NCI-H1105 (cell line): ENCODE measurements at regions not wholly inside any gene's neighbourhood (a gene's known extent, or its start where the extent isn't known, plus 50 kb on each side); places are given as distances from the start of the nearest gene placed in this dataset.

ENCODE experiments used
- DNase-seq: peaks from one replicate; lab custom pipeline; 2025; lab: John Stamatoyannopoulos, UW

GRCh38 chr10:8485032-8485431 is 430.5 kb downstream of the GATA3 start:
- DNase-seq, result no peak

DNA sequence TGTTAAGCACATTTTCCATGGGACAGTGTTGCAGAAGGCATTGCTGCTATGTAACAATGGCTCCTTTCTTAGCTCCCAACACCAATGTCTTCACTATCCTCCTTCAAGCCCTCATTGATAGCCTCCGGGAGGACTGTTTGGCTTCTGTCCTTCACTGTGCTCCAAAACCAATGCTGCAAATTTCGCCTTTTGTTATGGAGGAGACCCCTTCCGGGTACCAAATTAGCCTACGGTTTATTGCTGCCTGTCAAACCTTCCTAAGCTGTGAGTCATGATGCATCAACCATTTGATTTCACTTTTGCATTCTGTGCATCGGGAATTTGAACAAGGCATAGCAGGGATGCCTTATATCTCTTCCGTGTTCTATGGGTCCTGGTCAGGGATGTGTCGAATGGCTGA is 432.9 kb downstream of the GATA3 start:
- no peak for DNase-seq

DNA sequence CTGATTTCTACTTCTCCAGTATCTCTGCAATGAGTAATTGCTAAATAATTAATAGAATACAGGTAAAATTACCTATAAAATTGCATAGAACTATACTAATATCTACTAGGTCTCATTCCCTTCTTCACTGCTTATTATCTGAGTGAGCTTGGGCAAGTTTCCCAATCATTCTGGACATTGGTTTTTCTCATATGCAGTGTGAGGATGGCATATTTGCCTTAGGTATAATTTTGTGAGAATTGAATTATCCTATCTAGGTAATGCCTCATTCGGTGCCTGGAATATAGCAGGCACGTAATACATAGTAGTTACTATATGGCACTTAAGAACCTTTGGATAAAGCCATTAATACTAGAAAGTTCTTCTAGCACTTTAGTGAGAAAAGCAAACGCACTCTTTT is 434.7 kb downstream of the GATA3 start:
- DNase-seq, result no peak

DNA sequence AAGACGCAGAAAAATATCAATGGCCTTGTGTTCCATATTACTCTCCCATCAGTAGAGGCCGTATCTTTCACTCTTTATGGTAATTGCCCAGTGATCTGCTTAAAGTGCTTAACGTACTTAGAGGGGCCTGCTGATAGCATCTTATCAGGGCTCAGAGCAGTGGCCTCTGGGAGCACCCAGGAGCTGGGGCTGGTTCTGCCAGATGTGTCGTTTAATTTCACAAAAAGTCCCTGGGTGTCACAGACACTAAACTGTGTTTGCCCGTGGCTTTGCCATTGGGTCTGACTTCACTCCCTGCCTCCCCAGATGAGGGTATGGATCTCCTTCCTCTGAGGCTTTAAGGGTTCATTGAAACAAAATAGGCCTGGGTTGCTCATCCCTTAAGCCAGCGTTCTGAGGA is 435.3 kb downstream of the GATA3 start:
- DNase-seq, result no peak

DNA sequence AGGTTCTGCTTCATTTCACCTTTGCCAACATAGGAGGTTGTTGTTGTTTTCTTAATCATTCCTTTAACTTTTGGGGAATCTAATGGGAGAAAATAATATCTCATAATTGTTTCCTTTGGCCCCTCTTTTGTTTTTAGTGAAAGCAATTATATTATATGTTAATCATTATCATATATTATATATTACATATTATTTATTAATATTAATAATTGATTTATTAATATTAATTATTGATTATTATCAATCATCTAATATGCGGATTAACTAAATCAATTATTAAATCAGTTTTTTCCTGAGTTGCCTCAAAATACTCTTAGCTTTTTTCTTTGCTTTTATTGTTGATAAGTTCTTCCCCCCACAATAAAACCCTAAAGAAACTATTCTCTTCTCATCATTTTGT is 443.8 kb downstream of the GATA3 start:
- no peak for DNase-seq

GRCh38 chr10:8498881-8499280 is 444.4 kb downstream of the GATA3 start:
- DNase-seq, result no peak

GRCh38 chr10:8499312-8499711 is 444.8 kb downstream of the GATA3 start:
- DNase-seq, result no peak

- DNase-seq, result no peak
These were observed 445.4 kb downstream of the GATA3 start for GRCh38 chr10:8499752-8500390.

DNA sequence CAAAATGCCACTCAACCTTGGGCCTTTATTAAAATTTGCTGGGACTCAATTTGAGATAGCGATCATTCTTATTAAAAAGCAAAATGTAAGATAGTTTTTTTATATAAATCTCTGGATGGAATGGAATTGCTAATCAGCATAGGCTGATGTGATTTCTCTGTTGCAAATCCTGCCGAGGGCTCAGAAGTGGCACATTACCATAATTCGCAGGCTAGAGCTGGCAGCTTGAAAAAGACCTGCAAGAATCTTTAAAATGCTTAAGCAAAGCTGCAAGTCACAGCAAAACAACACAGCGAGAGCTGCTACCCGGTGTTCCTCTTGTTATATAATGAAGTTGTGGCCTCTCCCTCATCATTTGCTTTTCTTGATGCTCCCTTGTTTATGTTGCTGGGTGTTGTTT is 448.1 kb downstream of the GATA3 start:
- DNase-seq, result no peak

- DNase-seq, result no peak
These were observed 450.0 kb downstream of the GATA3 start for GRCh38 chr10:8504499-8504898.

DNA sequence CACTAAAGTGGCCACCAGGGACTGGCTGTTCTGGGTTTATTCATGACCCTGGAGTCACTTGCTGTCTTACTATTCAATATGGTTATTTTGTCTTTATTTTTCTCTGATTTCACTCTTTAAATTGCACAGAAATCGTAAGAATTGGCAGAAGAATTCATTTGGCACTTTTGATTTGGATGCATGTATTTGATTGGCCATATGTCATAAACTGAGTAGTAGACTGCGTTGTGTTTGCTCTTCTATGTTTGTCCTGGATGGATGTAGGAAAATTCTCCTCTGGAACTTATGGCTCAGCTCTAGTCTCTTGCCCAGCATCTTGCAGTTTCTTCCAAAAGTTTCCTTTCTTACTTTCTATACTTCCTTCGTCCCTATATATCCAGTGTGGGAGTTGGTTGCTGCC is 452.7 kb downstream of the GATA3 start:
- no peak for DNase-seq

- no peak for DNase-seq
These were observed 454.4 kb downstream of the GATA3 start for GRCh38 chr10:8508882-8509281.

DNA sequence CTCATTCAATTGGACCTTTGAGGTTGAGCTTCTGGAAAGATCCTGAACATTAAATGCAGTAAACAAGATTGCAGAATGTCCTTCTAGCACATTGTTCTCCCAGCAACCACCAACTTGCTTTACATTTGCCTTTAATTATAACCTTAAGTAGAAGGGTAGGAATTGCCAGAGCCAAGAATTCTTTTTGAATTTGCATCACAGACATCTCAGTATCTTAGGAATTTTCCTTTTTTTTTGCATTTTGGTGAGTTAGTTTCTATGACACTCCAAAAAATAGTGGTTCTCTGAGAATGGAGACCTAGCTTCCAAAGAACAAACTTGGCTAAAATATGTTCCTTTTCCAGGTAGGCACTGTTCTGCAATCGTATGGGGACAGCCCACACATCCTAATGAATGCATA is 456.0 kb downstream of the GATA3 start:
- no peak for DNase-seq

DNA sequence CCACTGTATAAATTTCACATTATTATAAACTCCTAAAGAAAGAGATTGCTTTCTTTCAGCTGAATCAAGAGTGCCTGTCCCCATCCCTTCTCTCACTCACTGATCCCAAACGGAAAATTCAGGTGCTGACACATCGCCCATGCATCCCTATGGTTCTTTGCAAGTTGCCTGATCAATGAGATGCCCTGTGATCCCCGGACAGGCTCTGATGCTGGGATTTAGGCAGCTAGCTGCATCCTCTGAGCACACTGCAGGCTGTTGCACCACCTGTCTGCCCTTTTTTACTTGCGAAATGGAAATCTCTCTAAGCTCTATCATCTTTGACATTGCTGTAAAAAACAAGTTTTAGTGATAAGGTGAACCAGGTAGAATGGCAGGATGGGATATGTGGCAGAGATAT is 456.5 kb downstream of the GATA3 start:
- no peak for DNase-seq

GRCh38 chr10:8513155-8514147 is 459.0 kb downstream of the GATA3 start:
- no peak for DNase-seq

GRCh38 chr10:8520382-8520781 is 465.9 kb downstream of the GATA3 start:
- no peak for DNase-seq

DNA sequence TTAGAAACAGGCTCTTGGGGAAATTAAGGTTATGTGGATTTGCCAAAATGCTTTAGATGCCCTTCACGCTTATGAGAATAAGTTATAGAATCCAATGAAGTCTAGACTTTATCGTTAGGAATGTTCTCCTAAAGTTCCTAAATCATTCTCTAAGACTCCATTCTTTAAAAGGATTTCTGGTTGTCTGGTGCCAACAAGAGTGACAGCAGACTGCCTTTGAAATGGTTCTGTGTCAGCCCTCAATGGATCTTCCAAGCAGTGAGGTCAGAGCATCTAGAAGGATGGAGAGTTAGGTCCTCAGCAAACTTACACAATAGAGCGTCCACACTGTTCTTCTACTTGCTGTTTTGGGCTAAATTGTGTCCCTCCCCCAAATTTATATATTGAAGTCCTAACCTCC is 473.3 kb downstream of the GATA3 start:
- no peak for DNase-seq

DNA sequence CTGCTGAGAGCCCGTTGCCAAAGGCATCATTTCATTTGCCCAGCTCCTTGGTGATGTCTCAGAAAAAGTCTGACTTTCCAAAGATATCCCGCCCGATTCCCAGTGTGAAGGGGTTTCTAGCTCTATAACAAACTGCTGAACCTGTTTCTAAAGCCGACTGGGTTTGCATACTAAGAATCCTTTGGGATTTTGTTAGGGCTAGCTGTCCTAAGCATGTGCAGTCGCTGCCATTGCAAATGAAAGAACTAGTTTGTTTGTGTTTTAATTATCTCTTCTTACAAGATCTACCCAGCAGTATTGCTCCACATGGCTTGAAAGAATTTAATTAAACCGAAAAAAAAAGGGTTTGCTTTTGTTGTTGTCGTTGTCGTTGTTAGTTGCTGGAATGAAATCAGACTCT is 476.6 kb downstream of the GATA3 start:
- DNase-seq, result no peak

GRCh38 chr10:8532647-8533046 is 478.2 kb downstream of the GATA3 start:
- no peak for DNase-seq

DNA sequence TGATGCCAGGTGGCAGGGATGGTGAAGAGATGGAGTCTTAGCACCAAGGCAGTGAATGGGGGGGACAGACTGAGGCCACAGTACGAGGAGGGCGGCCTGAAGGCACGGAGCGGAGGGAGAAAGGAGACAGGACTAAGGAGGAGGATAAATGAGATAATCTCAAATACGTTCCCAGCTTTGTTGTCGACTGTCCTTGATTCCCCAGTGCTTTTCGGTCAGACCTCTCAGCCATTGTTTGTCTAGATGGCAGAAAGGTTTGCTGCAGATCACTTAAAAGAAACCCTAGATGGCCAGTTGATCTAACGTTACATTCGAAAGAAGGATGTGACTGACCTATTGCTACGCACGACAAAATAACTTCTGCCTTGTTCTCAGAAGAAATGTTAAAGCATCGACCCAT is 479.0 kb downstream of the GATA3 start:
- DNase-seq, result no peak

DNA sequence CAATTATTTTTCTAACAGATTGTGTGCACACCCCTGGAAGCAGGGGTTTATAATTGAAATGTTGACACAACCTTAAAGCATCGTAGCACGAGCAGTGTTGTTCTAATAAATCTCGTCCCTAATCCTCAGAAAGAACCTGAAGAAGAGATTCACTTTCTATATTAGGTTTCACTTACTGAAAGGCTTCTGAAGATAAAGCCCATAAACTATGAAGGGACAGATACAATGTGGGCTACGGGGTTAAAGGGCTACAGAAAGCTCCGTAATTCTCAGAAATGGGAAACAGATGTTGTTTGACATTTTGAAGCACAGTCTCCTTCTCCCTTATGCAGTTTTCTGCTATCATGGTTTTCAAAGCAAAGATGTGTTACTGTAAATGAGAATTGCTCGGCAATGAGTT is 479.6 kb downstream of the GATA3 start:
- DNase-seq, result no peak

GRCh38 chr10:8534891-8535290 is 480.4 kb downstream of the GATA3 start:
- DNase-seq, result no peak

DNA sequence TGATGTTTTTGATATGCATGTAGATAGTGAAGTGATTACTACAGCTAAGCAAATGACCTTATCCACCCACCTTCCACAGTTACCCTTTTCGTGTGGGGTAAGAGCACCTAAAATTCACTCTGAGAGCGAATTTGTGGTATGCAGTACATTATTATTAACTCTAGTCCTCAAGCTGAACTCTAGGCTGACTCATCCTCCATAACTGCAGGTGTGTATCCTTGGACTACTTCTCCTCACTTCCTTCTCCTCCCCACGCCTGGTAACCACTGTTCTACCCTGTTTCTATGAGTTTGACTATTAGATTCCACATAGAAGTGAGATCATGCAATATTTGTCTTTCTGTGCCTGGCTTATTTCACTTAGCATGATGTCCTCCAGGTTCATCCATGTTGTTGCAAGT is 484.6 kb downstream of the GATA3 start:
- DNase-seq, result no peak
